RCC 7860 (cell line): ENCODE measurements at regions not wholly inside any gene's neighbourhood (a gene's known extent, or its start where the extent isn't known, plus 50 kb on each side); places are given as distances from the start of the nearest gene placed in this dataset.
A peak's percentile ranks its signal among the peaks of the same experiment; 100 is the strongest.

Experiments used
- DNase-seq: peaks from one replicate; pipeline ENCODE4 v3.0.0-alpha.2; 2015; ENCODE audit warnings: low spot score
- FAIRE-seq: peaks from 2 replicates; lab custom pipeline; 2012; peaks lifted over from hg19 to GRCh38; lab: Jason Lieb, UNC

GRCh38 chrX:23223169-23223568 is 111.5 kb upstream of the PTCHD1 start:
- no peak for FAIRE-seq
- DNase-seq: no peak

DNA sequence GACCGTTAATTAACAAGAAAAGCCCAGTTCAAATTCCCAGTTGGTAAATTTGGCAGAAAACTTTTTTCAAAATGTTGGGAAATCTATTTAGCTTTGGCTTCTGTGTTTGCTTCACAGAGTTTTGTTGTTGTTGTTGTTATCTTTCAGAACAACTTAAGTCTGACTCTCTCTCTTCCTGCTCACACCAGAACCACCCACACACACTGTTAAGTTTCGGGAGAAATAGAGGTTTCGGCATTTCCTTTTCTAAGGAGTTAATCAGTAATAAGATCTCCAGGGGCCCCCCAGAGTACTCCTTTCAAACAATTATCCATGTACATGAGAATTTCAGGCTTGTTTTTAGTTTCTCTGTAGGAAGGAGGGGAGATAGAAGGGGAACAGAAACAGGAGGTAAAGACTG is 106.2 kb upstream of the PTCHD1 start:
- no peak for FAIRE-seq
- no peak for DNase-seq

GRCh38 chrX:23228950-23229448 is 105.7 kb upstream of the PTCHD1 start:
- DNase-seq (no peak), FAIRE-seq (no peak)

GRCh38 chrX:23235051-23235450 is 99.6 kb upstream of the PTCHD1 start:
- DNase-seq (no peak), FAIRE-seq (no peak)

- DNase-seq (no peak), FAIRE-seq (no peak)
Observed at GRCh38 chrX:23246001-23246400, 88.6 kb upstream of the PTCHD1 start.

- DNase-seq (no peak), FAIRE-seq (no peak)
Observed at GRCh38 chrX:23248187-23248586, 86.5 kb upstream of the PTCHD1 start.

DNA sequence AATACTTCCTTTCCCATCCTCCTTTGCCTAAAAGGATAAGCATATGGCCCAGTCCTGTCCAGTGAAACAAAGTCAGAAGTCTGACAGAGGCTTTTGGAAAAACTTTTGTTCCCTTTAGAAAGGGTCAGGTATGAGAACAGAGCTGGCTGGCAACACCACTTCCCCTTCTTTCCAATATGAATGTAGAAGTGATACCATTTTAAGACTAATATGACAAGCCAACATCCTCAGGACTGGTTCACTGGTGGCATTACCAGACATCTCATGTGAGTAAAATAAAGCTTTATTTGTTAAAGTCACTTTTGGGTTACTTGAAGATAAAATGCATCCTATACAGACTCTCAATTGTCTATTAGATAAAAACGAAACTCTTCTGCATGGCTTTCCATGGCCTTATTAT is 83.6 kb upstream of the PTCHD1 start:
- DNase-seq (no peak), FAIRE-seq (no peak)

DNA sequence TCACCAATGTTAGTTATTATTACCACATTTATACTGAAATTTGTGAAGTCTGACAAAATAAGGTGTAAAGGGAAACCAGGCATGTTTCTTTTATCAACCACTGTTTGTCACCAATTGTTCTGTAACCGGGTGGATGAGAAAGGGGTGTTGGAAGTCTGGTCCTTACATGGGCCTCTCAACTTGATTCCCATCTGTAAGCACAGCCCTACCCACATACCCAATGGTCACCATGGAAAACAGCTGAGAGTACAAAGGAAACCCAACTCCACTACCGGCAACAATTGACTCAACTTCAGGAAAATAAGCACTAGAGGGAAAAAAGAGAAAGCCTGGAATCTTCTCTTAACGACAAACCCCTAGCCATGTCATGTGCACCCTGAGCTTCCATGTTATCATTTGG is 70.8 kb upstream of the PTCHD1 start:
- no peak for FAIRE-seq

DNA sequence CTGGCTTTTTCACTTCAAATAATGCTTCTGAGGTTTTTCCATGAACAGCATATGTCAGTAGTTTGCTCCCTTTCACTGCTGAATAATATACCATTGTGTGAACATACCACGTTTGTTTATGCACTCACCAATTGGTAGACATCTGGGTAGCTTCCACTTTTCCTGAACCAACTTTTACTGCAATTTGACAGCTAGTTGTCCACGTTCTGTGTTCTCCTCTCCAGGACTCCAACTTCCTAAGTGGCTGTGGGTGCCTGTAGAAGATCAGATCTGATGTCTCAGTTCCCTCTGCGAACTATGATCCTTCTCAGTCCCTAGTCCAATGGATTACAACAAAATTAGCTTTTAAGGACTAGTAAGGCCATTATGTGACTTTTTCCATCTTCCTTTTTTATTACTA is 64.7 kb upstream of the PTCHD1 start:
- FAIRE-seq: no peak

More for the DNA sequence above, 70.8 kb upstream of the PTCHD1 start:
- no peak for DNase-seq

DNA sequence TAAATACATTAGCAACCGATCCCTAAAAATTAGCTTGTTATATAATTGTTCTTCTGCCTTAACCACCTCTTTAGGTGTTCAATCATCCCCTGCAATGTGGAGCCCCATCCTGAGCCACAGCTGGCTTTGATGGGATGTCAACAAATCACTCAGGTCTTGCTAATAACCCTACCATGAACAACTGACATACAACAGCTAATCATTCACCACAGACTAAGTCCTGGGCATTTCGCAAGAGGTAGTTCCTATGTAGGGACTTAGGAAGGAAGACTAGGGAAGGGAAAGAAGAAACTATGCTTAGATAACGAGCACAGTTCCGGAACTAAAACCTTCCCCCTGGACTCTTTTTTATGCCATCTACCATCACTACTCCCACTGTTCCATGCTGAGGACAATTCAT is 63.6 kb upstream of the PTCHD1 start:
- DNase-seq: no peak
- peak; percentile 10 for FAIRE-seq

More for the DNA sequence above, 64.7 kb upstream of the PTCHD1 start:
- DNase-seq: no peak

GRCh38 chrX:23276475-23276874 is 58.2 kb upstream of the PTCHD1 start:
- no peak for FAIRE-seq
- DNase-seq: no peak
